ENCODE measurements at regions not wholly inside any gene's neighbourhood (a gene's known extent, or its start where the extent isn't known, plus 50 kb on each side); places are given as distances from the start of the nearest gene placed in this dataset.
"Not testable (repeated sequence)": the region's sequence is repeated elsewhere in the genome, so short reads cannot be mapped to it uniquely, and the experiment has no call there.

DNA sequence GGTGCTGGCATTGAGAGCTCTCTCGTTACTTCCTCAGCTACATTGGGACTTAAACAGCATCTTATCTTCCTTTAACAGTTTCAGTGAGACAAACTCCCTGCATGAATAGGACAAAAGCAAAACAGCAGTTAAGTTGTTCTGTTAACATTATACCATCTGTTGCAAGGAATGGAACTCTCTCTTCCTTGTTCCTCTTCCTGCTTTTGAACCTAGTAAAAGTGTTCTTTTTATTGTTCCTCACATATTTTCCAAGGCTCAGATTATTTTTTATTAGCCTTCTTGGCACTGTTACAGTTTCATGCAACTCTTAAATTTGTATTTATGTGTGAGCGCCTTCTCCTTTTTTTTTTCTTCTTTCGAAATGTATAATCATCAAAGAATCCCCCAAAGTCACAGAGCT is 202.6 kb upstream of the UFM1 start:
- no peak for DNase-seq

GRCh38 chr13:38141792-38142191 is 207.9 kb upstream of the UFM1 start:
- DNase-seq, result no peak

DNA sequence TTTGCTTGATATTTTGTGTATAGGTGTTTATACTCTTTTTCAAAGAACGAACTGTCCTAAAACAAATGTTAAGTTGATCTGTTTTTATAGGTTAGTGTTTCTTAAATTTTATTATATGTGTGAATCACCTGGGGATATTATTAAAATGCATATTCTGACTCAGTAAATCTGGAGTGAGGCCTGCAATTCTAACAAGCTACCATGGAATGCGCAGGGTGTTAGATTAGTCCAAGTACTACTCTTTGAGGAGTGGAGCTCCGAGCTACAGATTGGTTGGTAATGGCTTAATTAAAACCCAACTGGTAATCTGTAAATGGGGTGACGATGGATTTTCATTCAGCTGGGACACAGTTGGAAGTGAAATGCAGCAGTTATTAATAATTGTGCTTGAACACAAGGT is 214.1 kb upstream of the UFM1 start:
- no peak for DNase-seq

DNA sequence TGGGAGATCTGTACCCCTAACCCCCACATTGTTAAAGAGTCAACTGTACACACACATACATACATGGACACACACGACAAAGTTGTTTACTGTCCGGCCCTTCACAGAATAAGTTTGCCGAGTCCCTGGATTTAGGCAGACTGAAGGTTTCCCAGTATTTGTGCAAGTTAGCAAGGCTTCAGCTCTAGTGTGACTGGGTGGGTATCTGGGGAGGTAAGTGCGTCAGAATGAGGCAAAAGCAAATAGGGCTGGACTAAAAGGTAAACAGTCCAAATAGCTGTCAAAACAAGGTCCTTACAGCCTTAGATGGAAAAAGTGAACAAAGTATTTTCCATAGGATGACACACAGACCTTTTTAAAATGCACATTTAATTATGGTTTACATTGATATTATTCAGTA is 228.4 kb upstream of the UFM1 start:
- DNase-seq, result no peak

- no peak for DNase-seq
Measured at GRCh38 chr13:38103851-38104250, 234.3 kb upstream of the TRPC4 start.

GRCh38 chr13:38099751-38100150 is 230.2 kb upstream of the TRPC4 start:
- DNase-seq, result no peak

GRCh38 chr13:38093425-38093824 is 223.9 kb upstream of the TRPC4 start:
- DNase-seq, result no peak

GRCh38 chr13:38090913-38091312 is 221.3 kb upstream of the TRPC4 start:
- no peak for DNase-seq

GRCh38 chr13:38086721-38087120 is 217.1 kb upstream of the TRPC4 start:
- DNase-seq, result no peak

GRCh38 chr13:38086013-38086412 is 216.4 kb upstream of the TRPC4 start:
- DNase-seq, result no peak

DNA sequence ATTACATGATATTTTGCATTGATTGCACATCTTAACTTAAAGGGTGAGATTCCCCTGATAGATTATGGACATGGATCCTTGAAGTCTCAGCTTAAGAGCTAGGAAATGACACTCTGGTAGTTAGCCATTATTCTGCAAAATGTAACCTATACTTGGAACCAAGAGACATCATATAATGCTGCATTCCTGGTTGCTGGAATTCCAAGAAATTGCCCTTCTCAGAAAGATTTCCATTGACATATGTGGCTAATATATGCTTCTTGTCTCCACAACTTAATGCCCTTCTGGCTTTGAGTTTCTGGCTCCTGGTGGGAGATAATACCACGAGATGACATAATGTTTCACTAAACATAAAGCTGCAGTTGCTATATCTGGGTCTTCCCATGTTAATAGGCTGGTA is 204.4 kb upstream of the TRPC4 start:
- DNase-seq, result no peak

- DNase-seq, result no peak
Measured at GRCh38 chr13:38072696-38073095, 203.1 kb upstream of the TRPC4 start.

- not testable (repeated sequence) for DNase-seq
Measured at GRCh38 chr13:38071340-38071739, 201.8 kb upstream of the TRPC4 start.

GRCh38 chr13:38053896-38054295 is 184.3 kb upstream of the TRPC4 start:
- DNase-seq, result no peak

- DNase-seq, result no peak
Measured at GRCh38 chr13:38046049-38046376, 176.4 kb upstream of the TRPC4 start.

DNA sequence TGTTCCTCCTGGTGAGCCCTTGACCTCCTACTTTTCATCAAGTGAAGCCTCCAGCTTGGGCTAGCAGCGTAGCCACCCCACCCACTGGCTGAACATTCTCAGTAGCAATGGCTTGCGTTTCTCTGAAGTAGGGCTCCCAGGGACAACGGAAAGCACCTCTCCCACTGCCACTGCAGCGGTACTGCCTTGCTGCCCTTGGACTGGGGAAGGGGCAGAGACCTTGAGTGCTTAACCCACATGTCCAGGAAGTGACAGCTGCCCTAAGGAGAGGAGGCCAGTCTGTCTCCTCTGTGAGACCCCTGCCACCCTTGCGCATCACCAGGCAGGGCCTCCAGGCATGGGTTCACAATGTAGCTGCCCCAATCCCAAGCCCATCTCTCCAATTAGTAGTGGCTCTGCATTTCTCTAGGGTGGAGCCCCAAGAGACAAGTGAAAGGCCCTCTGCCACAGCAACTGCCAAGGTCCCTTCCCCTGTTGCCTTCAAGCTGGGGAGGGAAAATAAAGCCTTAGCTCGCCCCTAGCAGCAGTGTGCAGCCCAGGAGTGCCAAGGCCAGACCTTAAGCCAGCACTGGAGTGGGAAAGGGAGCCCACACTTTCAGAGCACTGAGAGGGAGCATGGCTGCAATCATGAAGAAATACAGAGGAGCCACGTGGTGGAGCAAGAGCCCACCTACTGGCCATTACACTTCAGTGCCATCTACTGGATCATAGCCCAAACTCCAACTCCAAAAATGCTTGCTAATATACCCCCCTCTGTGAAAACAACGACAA is 175.9 kb upstream of the TRPC4 start:
- no peak for DNase-seq

- DNase-seq, result no peak
Measured at GRCh38 chr13:38044067-38044466, 174.5 kb upstream of the TRPC4 start.

DNA sequence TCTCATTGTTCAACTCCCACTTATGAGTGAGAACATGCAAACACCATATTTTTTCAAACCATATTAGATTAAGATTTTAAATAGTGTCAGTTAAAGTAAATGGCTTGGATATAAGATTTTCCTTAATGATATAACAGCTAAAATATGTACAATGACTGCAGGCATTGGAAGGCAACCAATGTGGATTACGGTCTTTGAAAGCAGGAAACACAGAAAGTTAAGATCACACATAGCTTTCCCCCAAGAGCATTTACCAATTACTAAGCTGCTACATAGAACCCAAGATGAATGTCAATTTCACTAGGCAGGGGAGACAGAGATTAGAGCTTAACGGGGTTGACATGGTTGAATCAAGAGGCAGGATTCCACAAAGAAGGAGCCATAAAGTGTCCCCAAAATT is 173.2 kb upstream of the TRPC4 start:
- DNase-seq, result no peak

GRCh38 chr13:38024431-38024830 is 154.9 kb upstream of the TRPC4 start:
- DNase-seq, result no peak

GRCh38 chr13:38017320-38017719 is 147.7 kb upstream of the TRPC4 start:
- no peak for DNase-seq

DNA sequence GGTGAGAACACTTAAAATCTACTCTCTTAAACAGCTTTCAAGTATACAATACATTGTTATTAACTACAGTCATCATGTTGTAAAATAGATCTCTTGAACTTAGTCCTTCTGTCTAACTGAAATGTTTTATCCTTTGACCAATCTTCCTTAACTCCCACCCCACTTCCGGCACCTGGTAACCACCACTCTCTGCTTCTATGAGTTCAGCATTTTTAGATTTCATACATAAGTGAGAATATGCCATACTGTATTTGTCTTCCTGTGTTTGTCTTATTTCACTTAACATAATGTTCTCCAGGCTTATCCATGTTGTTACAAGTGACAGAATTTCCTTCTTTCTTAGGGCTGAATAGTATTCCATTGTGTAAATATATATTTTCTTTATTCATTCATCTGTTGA is 144.1 kb upstream of the TRPC4 start:
- DNase-seq, result no peak

DNA sequence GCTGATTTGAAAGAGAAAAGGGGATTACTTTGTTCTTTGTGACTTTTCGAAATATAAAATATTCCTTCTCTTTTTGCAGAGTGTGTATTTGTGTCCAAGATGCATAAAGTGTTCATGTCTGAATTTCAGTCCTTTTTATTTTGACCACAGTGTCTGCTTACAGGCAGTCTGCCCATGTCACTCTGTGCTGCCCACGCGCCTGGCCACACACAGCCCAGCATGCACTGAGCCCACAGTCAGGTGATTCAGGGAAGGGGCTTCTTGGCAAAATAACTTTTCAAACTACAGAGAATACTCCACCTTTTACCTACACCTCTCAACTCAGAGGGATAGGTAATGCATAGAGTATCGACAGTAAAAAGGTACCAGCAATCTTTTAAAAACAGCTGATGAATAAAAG is 142.5 kb upstream of the TRPC4 start:
- no peak for DNase-seq

- DNase-seq, result no peak
Measured at GRCh38 chr13:38008636-38009035, 139.1 kb upstream of the TRPC4 start.

DNA sequence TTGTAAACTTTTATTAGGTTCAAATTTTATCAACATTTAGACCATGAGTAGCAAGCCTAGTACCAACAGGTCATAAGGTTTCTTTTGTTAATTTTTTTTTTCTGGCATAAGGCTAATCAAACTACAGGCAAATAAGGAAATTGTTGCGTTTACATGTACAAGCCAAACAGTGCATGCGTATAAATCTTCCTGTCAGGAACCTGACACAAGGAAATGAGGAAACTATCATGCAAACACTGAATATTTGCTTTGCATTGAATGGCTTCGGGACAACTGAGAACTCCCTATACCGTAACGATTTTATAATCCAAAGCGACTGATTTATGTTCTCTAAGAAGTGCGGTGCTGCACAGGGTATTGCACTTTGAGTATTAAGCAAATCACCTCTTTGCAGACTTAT is 133.0 kb upstream of the TRPC4 start:
- no peak for DNase-seq

- no peak for DNase-seq
Measured at GRCh38 chr13:37997641-37998040, 128.1 kb upstream of the TRPC4 start.

GRCh38 chr13:37995092-37995491 is 125.5 kb upstream of the TRPC4 start:
- DNase-seq, result no peak
